Heart right ventricle (tissue), 16 donors: ENCODE measurements at regions not wholly inside any gene's neighbourhood (a gene's known extent, or its start where the extent isn't known, plus 50 kb on each side); places are given as distances from the start of the nearest gene placed in this dataset.

Experiments used
- ATAC-seq, 8 donors: fragments of 200-7000 bp; cut with Tn5 transposase; one replicate each; pipeline ENCODE4 v1.9.1; 2020; ENCODE audit warnings: mild to moderate bottlenecking in 8 of 8, moderate library complexity in 8 of 8, moderate number of reproducible peaks in 1 of 8
- DNase-seq, 2 donors: peaks; one replicate each; pipeline ENCODE4 v3.0.0-alpha.2; 2020
- H3K27ac ChIP-seq, 10 donors: fragments of 200-600 bp; sonication (generic) in 2 of 10; one replicate each; pipeline versions ENCODE4 v1.5.0 to v1.8.0; 2020 to 2022; ENCODE audit warnings: mild to moderate bottlenecking in 3 of 10
- H3K27me3 ChIP-seq, 7 donors: fragments of 200-600 bp; one replicate each; pipeline ENCODE4 v1.8.0; 2021 to 2022; ENCODE audit warnings: mild to moderate bottlenecking in 2 of 7
- H3K36me3 ChIP-seq, 9 donors: fragments of 200-600 bp; sonication (generic) in 1 of 9; one replicate each; pipeline versions ENCODE4 v1.5.0 to v1.8.0; 2020 to 2022; ENCODE audit warnings: mild to moderate bottlenecking in 2 of 9
- H3K4me1 ChIP-seq, 9 donors: fragments of 200-600 bp; sonication (generic) in 1 of 9; one replicate each; pipeline versions ENCODE4 v1.5.0 to v1.8.0; 2020 to 2022; ENCODE audit warnings: mild to moderate bottlenecking in 4 of 9
- H3K4me3 ChIP-seq, 10 donors: fragments of 200-600 bp; sonication (generic) in 2 of 10; one replicate each; pipeline versions ENCODE4 v1.5.0 to v1.8.0; 2020 to 2022; ENCODE audit warnings: mild to moderate bottlenecking in 7 of 10, moderate library complexity in 2 of 10
- H3K9me3 ChIP-seq, 11 donors: fragments of 200-600 bp in 10 of 11; sonication (generic) in 2 of 11; one replicate each; pipeline versions ENCODE4 v1.5.0 to v1.8.0; 2013 to 2022; ENCODE audit warnings: mild to moderate bottlenecking in 2 of 11, control low read depth in 1 of 11, moderate library complexity in 1 of 11
- WGBS, 2 donors: extraction: QIAGEN DNeasy Blood & Tissue Kit; methylation state at CpG; one replicate each; pipeline ENCODE4 v1.1.7; 2013; ENCODE audit warnings: inconsistent platforms in 1 of 2; 5-methylcytosine and 5-hydroxymethylcytosine counted together
- intact Hi-C, 10 donors: fragments of 100-400 bp; cut with DNase I; formaldehyde crosslinking; loops; one replicate each; pipeline versions ENCODE4 v1.11.1 to v1.14.2; 2022
- TF ChIP-seq, protein P1 (sequence below), 9 donors: fragments of 200-600 bp; sonication (generic) in 2 of 9; IDR thresholded peaks; one replicate each; pipeline versions ENCODE4 v1.5.0 to v1.8.0; 2021 to 2022; ENCODE audit warnings: antibody characterized with exemption in 9 of 9, mild to moderate bottlenecking in 5 of 9, moderate library complexity in 1 of 9
- donor health status: Arrhythmogenic right ventricular cardiomyopathy.
- donor health status: ischemic (EF 13 %, LVEDD 7.1; RV severe dilation, severe dysfunction).
- donor health status: healthy with polysubstance abuse.
- donor health status: DM: no; HTN: yes; CAD: no.
- donor health status: DM: no; HTN: no; CAD: no.
- donor health status: ischemic (EF 25% LVEDD 6.9; RV normal size, moderate dysfunction).
- donor health status: ischemic (EF 25% LVEDD 5.7; RV mildly dilated, moderate dysfunction).
- donor health status: healthy.
- donor health status: DM: yes; HTN: yes; CAD: no.
- donor health status: Ischemic cardiomyopathy.
- donor health status: ischemic (EF 35%, LVEDD 5.7; RV mildly dilated, moderate dysfunction).
- donor health status: nonischemic (EF 11% LVEDD 7.7; RV severe dilation, severe dysfunction).
- donor health status: DM: yes; HTN: yes; CAD: no.
- donor health status: PGD.
- donor health status: ischemic (EF 29% LVEDD 5.4; RV normal size, mild dysfunction).
- donor health status: nonischemic (EF 23%, LVEDD 6.1; RV moderate dilation, normal function).

DNA sequence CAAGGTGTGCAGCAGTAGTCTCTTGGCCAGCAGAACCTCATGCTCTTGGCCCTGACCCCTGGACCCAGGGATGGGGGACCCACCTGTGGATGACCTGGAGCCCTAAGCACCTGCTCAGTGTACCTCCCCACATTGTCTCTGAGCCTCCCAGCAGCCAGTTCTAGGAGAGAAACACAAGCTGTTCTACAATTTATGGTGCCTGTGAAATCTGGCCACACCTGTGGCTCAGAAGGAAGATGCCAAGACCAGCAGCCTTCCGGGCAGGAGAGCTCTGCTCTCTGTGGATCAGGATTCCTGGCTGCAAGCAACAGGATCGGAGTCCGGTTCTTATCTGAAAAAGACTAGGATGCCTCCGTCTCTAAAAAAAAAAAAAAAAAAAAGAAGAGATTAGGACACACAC lies 103.6 kb upstream of the ANO1 start:
- intact Hi-C loops, result no loop called here
- Histone ChIP-seq H3K27me3 (peaks cover 0 to 25% (median 11%) of the 10 kb centered on the region in 7 donors), H3K27ac (no peak overlapping the region), H3K4me3 (no peak overlapping the region), H3K4me1 (peaks cover 0 to 17% (median 3%) of the 10 kb centered on the region in 9 donors), H3K36me3 (no peaks in the 10 kb centered on the region), H3K9me3 (no peaks in the 10 kb centered on the region)
- ATAC-seq (no peak), DNase-seq (no peak)
- TF ChIP-seq, protein P1, sequence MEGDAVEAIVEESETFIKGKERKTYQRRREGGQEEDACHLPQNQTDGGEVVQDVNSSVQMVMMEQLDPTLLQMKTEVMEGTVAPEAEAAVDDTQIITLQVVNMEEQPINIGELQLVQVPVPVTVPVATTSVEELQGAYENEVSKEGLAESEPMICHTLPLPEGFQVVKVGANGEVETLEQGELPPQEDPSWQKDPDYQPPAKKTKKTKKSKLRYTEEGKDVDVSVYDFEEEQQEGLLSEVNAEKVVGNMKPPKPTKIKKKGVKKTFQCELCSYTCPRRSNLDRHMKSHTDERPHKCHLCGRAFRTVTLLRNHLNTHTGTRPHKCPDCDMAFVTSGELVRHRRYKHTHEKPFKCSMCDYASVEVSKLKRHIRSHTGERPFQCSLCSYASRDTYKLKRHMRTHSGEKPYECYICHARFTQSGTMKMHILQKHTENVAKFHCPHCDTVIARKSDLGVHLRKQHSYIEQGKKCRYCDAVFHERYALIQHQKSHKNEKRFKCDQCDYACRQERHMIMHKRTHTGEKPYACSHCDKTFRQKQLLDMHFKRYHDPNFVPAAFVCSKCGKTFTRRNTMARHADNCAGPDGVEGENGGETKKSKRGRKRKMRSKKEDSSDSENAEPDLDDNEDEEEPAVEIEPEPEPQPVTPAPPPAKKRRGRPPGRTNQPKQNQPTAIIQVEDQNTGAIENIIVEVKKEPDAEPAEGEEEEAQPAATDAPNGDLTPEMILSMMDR (IDR thresholded peaks at IDR 0.05), result no peak
- 46 to 56% methylated on average over 4 of the region's 4 CpGs for WGBS, 2 donors

DNA sequence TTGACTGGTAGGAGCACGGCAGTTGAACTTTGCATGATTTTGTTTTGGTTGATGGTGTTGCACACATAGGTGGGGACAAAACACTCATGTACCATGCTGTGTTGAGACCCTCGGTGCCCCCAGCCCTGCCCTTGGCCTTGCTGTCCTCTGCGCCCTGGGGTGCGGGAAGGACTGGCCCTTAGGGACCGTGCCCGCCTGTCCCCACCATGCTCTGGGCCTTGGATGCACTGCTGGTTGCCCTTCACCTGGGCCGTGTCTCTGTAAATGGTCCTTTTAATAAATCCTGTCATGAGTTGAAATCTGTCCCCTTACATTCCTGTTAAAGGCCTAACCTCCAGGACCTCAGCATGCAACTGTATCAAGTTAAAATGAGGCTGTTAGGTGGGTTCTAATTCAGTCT lies 102.3 kb upstream of the ANO1 start:
- no peak overlapping the region for H3K27ac ChIP-seq
- no peak for DNase-seq
- ATAC-seq, result no peak
- no peaks in the 10 kb centered on the region for H3K9me3 ChIP-seq
- H3K27me3 ChIP-seq, result peaks cover 0 to 18% (median 3%) of the 10 kb centered on the region in 7 donors
- TF ChIP-seq, protein P1 (IDR thresholded peaks at IDR 0.05), result no peak
- 95% methylated on average over 7 of the region's 7 CpGs for WGBS, 2 donors
- H3K4me3 ChIP-seq, result no peak overlapping the region
- intact Hi-C loops, result no loop called here
- peaks cover 0 to 18% (median 0%) of the 10 kb centered on the region in 9 donors for H3K4me1 ChIP-seq
- no peaks in the 10 kb centered on the region for H3K36me3 ChIP-seq

DNA sequence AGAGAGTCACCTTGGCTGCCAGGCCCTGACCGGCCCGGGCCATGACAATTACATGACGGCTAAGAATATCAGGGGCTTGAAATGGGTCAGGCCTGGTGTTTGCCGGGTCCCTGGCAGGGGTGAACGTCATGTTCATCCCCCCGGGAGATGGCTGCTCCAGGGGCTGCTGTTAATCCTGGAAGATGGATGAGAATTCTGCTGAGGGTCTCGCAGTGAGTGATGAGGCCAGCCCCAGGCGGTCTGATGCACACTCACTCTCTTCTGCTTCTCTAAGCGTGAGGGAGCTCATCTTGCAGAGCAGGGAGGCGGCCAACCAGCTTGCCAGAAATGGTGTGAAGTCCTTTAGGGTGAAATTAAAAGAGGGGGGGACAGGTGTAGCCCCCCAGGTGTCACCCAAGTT lies 101.3 kb upstream of the ANO1 start:
- ATAC-seq, result no peak
- Histone ChIP-seq H3K4me3 (no peak overlapping the region), H3K27ac (no peak overlapping the region), H3K27me3 (peaks cover 0 to 21% (median 4%) of the 10 kb centered on the region in 7 donors), H3K9me3 (no peaks in the 10 kb centered on the region), H3K36me3 (no peaks in the 10 kb centered on the region), H3K4me1 (peaks cover 0 to 18% (median 0%) of the 10 kb centered on the region in 9 donors)
- intact Hi-C loops, result no loop called here
- 81 to 87% methylated on average over 10 of the region's 10 CpGs for WGBS, 2 donors
- DNase-seq, result no peak
- TF ChIP-seq, protein P1 (IDR thresholded peaks at IDR 0.05), result no peak

DNA sequence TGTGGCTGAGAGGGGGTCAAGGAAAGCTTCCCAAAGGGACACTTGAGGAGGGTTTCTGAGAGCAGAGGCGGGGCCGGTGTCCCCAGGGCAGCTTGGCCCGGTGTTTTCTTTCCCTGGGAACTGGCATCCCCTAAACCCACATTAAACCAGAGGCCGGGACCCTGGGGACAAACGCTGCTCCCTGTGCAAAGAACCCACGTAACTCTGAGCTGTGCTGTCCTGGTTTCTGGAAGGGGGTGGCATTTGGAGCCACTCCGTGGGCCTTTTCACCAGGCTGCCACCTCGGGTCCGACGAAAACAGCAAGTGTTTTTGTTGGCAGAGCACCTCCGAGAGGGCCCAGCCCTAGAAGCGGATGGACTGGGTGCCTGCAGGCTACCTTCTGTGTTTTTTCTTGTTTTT lies 100.2 kb upstream of the ANO1 start:
- H3K36me3 ChIP-seq, result no peaks in the 10 kb centered on the region
- intact Hi-C loops, result no loop called here
- 86 to 88% methylated on average over 12 of the region's 12 CpGs for WGBS, 2 donors
- H3K4me1 ChIP-seq, result peaks cover 0 to 14% (median 0%) of the 10 kb centered on the region in 9 donors
- no peak overlapping the region for H3K27ac ChIP-seq
- ATAC-seq, result peak in 1 of 8 donors; percentile 7
- no peak overlapping the region for H3K4me3 ChIP-seq
- DNase-seq, result no peak
- no peaks in the 10 kb centered on the region for H3K9me3 ChIP-seq
- TF ChIP-seq, protein P1 (IDR thresholded peaks at IDR 0.05), result no peak
- H3K27me3 ChIP-seq, result peaks cover 0 to 30% (median 11%) of the 10 kb centered on the region in 7 donors
